ENCODE measurements at regions not wholly inside any gene's neighbourhood (a gene's known extent, or its start where the extent isn't known, plus 50 kb on each side); places are given as distances from the start of the nearest gene placed in this dataset.
"Not testable (repeated sequence)": the region's sequence is repeated elsewhere in the genome, so short reads cannot be mapped to it uniquely, and the experiment has no call there.

GRCh38 chr3:63740116-63740515 lies 79.0 kb upstream of the C3orf49 start:
- ChIA-PET CTCF (no interaction called here), POLR2A (no interaction called here)
- TF ChIP-seq ARNT (IDR thresholded peaks at IDR 0.05) (no peak), CTBP1 (IDR thresholded peaks at IDR 0.05; ENCODE audit: borderline replicate concordance) (no peak), ZNF384 (IDR thresholded peaks at IDR 0.05) (no peak), TARDBP (IDR thresholded peaks at IDR 0.05) (no peak), FOXK2 (IDR thresholded peaks at IDR 0.05) (no peak), FOXM1 (IDR thresholded peaks at IDR 0.05; ENCODE audit: borderline replicate concordance) (no peak), NFRKB (IDR thresholded peaks at IDR 0.05) (no peak)

GRCh38 chr3:63744693-63745092 lies 74.4 kb upstream of the C3orf49 start:
- POLR2A ChIA-PET; DNase-seq (ENCODE audit: extremely low spot score); CTCF ChIA-PET: not testable (repeated sequence)

More at GRCh38 chr3:63740116-63740515, 79.0 kb upstream of the C3orf49 start:
- DNase-seq (ENCODE audit: extremely low spot score): no peak

- ChIA-PET POLR2A (no interaction called here), CTCF (no interaction called here)
- no peak for DNase-seq (ENCODE audit: extremely low spot score)
- TF ChIP-seq ELF4 (IDR thresholded peaks at IDR 0.05): no peak
These were observed 73.3 kb upstream of the C3orf49 start for GRCh38 chr3:63745757-63746156.

- CTCF ChIA-PET: no interaction called here
- POLR2A ChIA-PET: no interaction called here
These were observed 72.9 kb upstream of the C3orf49 start for GRCh38 chr3:63746211-63746610.

GRCh38 chr3:63751459-63751858 lies 67.6 kb upstream of the C3orf49 start:
- CTCF ChIA-PET: no interaction called here
- TF ChIP-seq PKNOX1 (IDR thresholded peaks at IDR 0.05) (no peak), L3MBTL2 (conservative IDR thresholded peaks at IDR 0.05) (no peak), NFRKB (IDR thresholded peaks at IDR 0.05) (no peak), ZNF384 (IDR thresholded peaks at IDR 0.05) (no peak)
- DNase-seq (ENCODE audit: extremely low spot score): no peak
- POLR2A ChIA-PET: no interaction called here

More at GRCh38 chr3:63746211-63746610, 72.9 kb upstream of the C3orf49 start:
- TF ChIP-seq TARDBP (IDR thresholded peaks at IDR 0.05): no peak
- no peak for TF ChIP-seq ELF4 (IDR thresholded peaks at IDR 0.05)
- no peak for TF ChIP-seq NFRKB (IDR thresholded peaks at IDR 0.05)
- TF ChIP-seq BHLHE40 (IDR thresholded peaks at IDR 0.05; ENCODE audit: borderline replicate concordance): no peak
- TF ChIP-seq CTBP1 (IDR thresholded peaks at IDR 0.05; ENCODE audit: borderline replicate concordance): no peak
- TF ChIP-seq LEF1 (IDR thresholded peaks at IDR 0.05; ENCODE audit: borderline replicate concordance): no peak
- no peak for TF ChIP-seq L3MBTL2 (conservative IDR thresholded peaks at IDR 0.05)
- no peak for TF ChIP-seq PKNOX1 (IDR thresholded peaks at IDR 0.05)
- TF ChIP-seq SUZ12 (IDR thresholded peaks at IDR 0.05): no peak
- no peak for TF ChIP-seq FOXA1 (IDR thresholded peaks at IDR 0.05)
- TF ChIP-seq FOXK2 (IDR thresholded peaks at IDR 0.05): no peak
- no peak for DNase-seq (ENCODE audit: extremely low spot score)

GRCh38 chr3:63753567-63753966 lies 65.5 kb upstream of the C3orf49 start:
- CTCF ChIA-PET: no interaction called here
- no peak for TF ChIP-seq PKNOX1 (IDR thresholded peaks at IDR 0.05)
- no peak for TF ChIP-seq LEF1 (IDR thresholded peaks at IDR 0.05; ENCODE audit: borderline replicate concordance)
- TF ChIP-seq ARNT (IDR thresholded peaks at IDR 0.05): no peak
- TF ChIP-seq FOXK2 (IDR thresholded peaks at IDR 0.05): no peak
- no peak for TF ChIP-seq SP1 (IDR thresholded peaks at IDR 0.05)
- TF ChIP-seq TARDBP (IDR thresholded peaks at IDR 0.05): no peak
- no peak for TF ChIP-seq NFRKB (IDR thresholded peaks at IDR 0.05)
- no peak for TF ChIP-seq L3MBTL2 (conservative IDR thresholded peaks at IDR 0.05)
- TF ChIP-seq CTBP1 (IDR thresholded peaks at IDR 0.05; ENCODE audit: borderline replicate concordance): no peak
- no peak for TF ChIP-seq SUZ12 (IDR thresholded peaks at IDR 0.05)
- no peak for TF ChIP-seq FOXA1 (IDR thresholded peaks at IDR 0.05)
- no peak for TF ChIP-seq FOXM1 (IDR thresholded peaks at IDR 0.05; ENCODE audit: borderline replicate concordance)
- no peak for TF ChIP-seq ZNF384 (IDR thresholded peaks at IDR 0.05)
- TF ChIP-seq HDGF (IDR thresholded peaks at IDR 0.05; ENCODE audit: borderline replicate concordance): no peak
- TF ChIP-seq ELF4 (IDR thresholded peaks at IDR 0.05): no peak
- TF ChIP-seq BHLHE40 (IDR thresholded peaks at IDR 0.05; ENCODE audit: borderline replicate concordance): no peak
- POLR2A ChIA-PET: no interaction called here
- DNase-seq (ENCODE audit: extremely low spot score): peak; percentile 17

- ChIA-PET POLR2A (no interaction called here), CTCF (no interaction called here)
- TF ChIP-seq L3MBTL2 (conservative IDR thresholded peaks at IDR 0.05): no peak
- no peak for DNase-seq (ENCODE audit: extremely low spot score)
These were observed 65.1 kb upstream of the C3orf49 start for GRCh38 chr3:63753995-63754394.

GRCh38 chr3:63762180-63762579 lies 56.9 kb upstream of the C3orf49 start:
- ChIA-PET CTCF (no interaction called here), POLR2A (no interaction called here)
- DNase-seq (ENCODE audit: extremely low spot score): no peak
- no peak for TF ChIP-seq ARNT (IDR thresholded peaks at IDR 0.05)
- TF ChIP-seq HDGF (IDR thresholded peaks at IDR 0.05; ENCODE audit: borderline replicate concordance): no peak
- no peak for TF ChIP-seq FOXK2 (IDR thresholded peaks at IDR 0.05)
- TF ChIP-seq LEF1 (IDR thresholded peaks at IDR 0.05; ENCODE audit: borderline replicate concordance): no peak
- no peak for TF ChIP-seq ELF4 (IDR thresholded peaks at IDR 0.05)
- TF ChIP-seq TARDBP (IDR thresholded peaks at IDR 0.05): no peak
- TF ChIP-seq FOXA1 (IDR thresholded peaks at IDR 0.05): no peak
- no peak for TF ChIP-seq NFRKB (IDR thresholded peaks at IDR 0.05)

Measured in HEK293T (cell line).